Brain pericyte (primary cell): ENCODE measurements at regions not wholly inside any gene's neighbourhood (a gene's known extent, or its start where the extent isn't known, plus 50 kb on each side); places are given as distances from the start of the nearest gene placed in this dataset.

Experiments
- DNase-seq: peaks from one replicate; pipeline ENCODE4 v3.0.0-alpha.2; 2012; ENCODE audit warnings: low read depth, low spot score

- DNase-seq: no peak
Measured at GRCh38 chr16:5615868-5616642, 518.5 kb upstream of the EEF2KMT start.

- no peak for DNase-seq
Measured at GRCh38 chr16:5607169-5607568, 509.6 kb upstream of the EEF2KMT start.

- no peak for DNase-seq
Measured at GRCh38 chr16:5605404-5605803, 507.8 kb upstream of the EEF2KMT start.

- no peak for DNase-seq
Measured at GRCh38 chr16:5604770-5605169, 507.2 kb upstream of the EEF2KMT start.

- DNase-seq: no peak
Measured at GRCh38 chr16:5603836-5604235, 506.2 kb upstream of the EEF2KMT start.

- no peak for DNase-seq
Measured at GRCh38 chr16:5601957-5602356, 504.4 kb upstream of the EEF2KMT start.

GRCh38 chr16:5598793-5599192 is 501.2 kb upstream of the EEF2KMT start:
- DNase-seq: no peak

GRCh38 chr16:5595849-5596248 is 498.3 kb upstream of the EEF2KMT start:
- DNase-seq: no peak

- DNase-seq: no peak
Measured at GRCh38 chr16:5590416-5590815, 492.8 kb upstream of the EEF2KMT start.

GRCh38 chr16:5589812-5590373 is 492.3 kb upstream of the EEF2KMT start:
- DNase-seq: no peak

- no peak for DNase-seq
Measured at GRCh38 chr16:5584109-5584508, 486.5 kb upstream of the EEF2KMT start.

- DNase-seq: no peak
Measured at GRCh38 chr16:5582529-5582928, 484.9 kb upstream of the EEF2KMT start.

GRCh38 chr16:5581908-5582307 is 484.3 kb upstream of the EEF2KMT start:
- no peak for DNase-seq

GRCh38 chr16:5581428-5581827 is 483.8 kb upstream of the EEF2KMT start:
- no peak for DNase-seq

GRCh38 chr16:5580772-5581171 is 483.2 kb upstream of the EEF2KMT start:
- no peak for DNase-seq

GRCh38 chr16:5580296-5580695 is 482.7 kb upstream of the EEF2KMT start:
- no peak for DNase-seq

GRCh38 chr16:5578980-5579379 is 481.4 kb upstream of the EEF2KMT start:
- DNase-seq: no peak

GRCh38 chr16:5577463-5577862 is 479.9 kb upstream of the EEF2KMT start:
- DNase-seq: no peak

GRCh38 chr16:5575646-5576245 is 478.2 kb upstream of the EEF2KMT start:
- DNase-seq: no peak

- no peak for DNase-seq
Measured at GRCh38 chr16:5575121-5575520, 477.5 kb upstream of the EEF2KMT start.

GRCh38 chr16:5572056-5572455 is 474.5 kb upstream of the EEF2KMT start:
- DNase-seq: no peak

- no peak for DNase-seq
Measured at GRCh38 chr16:5571446-5571845, 473.9 kb upstream of the EEF2KMT start.

GRCh38 chr16:5561800-5562199 is 464.2 kb upstream of the EEF2KMT start:
- no peak for DNase-seq
